GM19035 (cell line): ENCODE measurements at regions not wholly inside any gene's neighbourhood (a gene's known extent, or its start where the extent isn't known, plus 50 kb on each side); places are given as distances from the start of the nearest gene placed in this dataset.
"Not testable (repeated sequence)": the region's sequence is repeated elsewhere in the genome, so short reads cannot be mapped to it uniquely, and the experiment has no call there.

ENCODE experiments used
- ATAC-seq: cut with Tn5 transposase; IDR thresholded peaks from one replicate; pipeline ENCODE4 v1.9.1; 2021; ENCODE audit not compliant: unreplicated experiment

- not testable (repeated sequence) for ATAC-seq
Measured at GRCh38 chr16:88199296-88200153, 183.2 kb upstream of the ZNF469 start.

- not testable (repeated sequence) for ATAC-seq
Measured at GRCh38 chr16:88200154-88200895, 182.4 kb upstream of the ZNF469 start.

GRCh38 chr16:88200896-88201185, 181.9 kb upstream of the ZNF469 start:
- ATAC-seq, result no peak

GRCh38 chr16:88201611-88202010, 181.1 kb upstream of the ZNF469 start:
- not testable (repeated sequence) for ATAC-seq

GRCh38 chr16:88202207-88202745, 180.5 kb upstream of the ZNF469 start:
- no peak for ATAC-seq

GRCh38 chr16:88202856-88203681, 179.7 kb upstream of the ZNF469 start:
- ATAC-seq, result not testable (repeated sequence)

GRCh38 chr16:88204131-88205110, 178.3 kb upstream of the ZNF469 start:
- not testable (repeated sequence) for ATAC-seq

GRCh38 chr16:88205482-88205881, 177.3 kb upstream of the ZNF469 start:
- ATAC-seq, result not testable (repeated sequence)

- ATAC-seq, result not testable (repeated sequence)
Measured at GRCh38 chr16:88206006-88206405, 176.8 kb upstream of the ZNF469 start.

- not testable (repeated sequence) for ATAC-seq
Measured at GRCh38 chr16:88206516-88206915, 176.2 kb upstream of the ZNF469 start.

GRCh38 chr16:88208112-88208511, 174.6 kb upstream of the ZNF469 start:
- ATAC-seq, result no peak

GRCh38 chr16:88208776-88209175, 174.0 kb upstream of the ZNF469 start:
- not testable (repeated sequence) for ATAC-seq

GRCh38 chr16:88209579-88209978, 173.2 kb upstream of the ZNF469 start:
- ATAC-seq, result not testable (repeated sequence)

- ATAC-seq, result not testable (repeated sequence)
Measured at GRCh38 chr16:88213937-88214336, 168.8 kb upstream of the ZNF469 start.

- ATAC-seq, result not testable (repeated sequence)
Measured at GRCh38 chr16:88221001-88221761, 161.6 kb upstream of the ZNF469 start.

- ATAC-seq, result not testable (repeated sequence)
Measured at GRCh38 chr16:88223696-88224095, 159.1 kb upstream of the ZNF469 start.

GRCh38 chr16:88224131-88224898, 158.4 kb upstream of the ZNF469 start:
- not testable (repeated sequence) for ATAC-seq

- ATAC-seq, result not testable (repeated sequence)
Measured at GRCh38 chr16:88225640-88226230, 157.0 kb upstream of the ZNF469 start.
